ENCODE measurements at regions not wholly inside any gene's neighbourhood (a gene's known extent, or its start where the extent isn't known, plus 50 kb on each side); places are given as distances from the start of the nearest gene placed in this dataset.

GRCh38 chr12:115424003-115424402 lies 740.0 kb upstream of the TBX3 start:
- H3K27ac ChIP-seq, result no peak overlapping the region
- TF ChIP-seq ZFX (IDR thresholded peaks at IDR 0.05), result no peak
- no peak for TF ChIP-seq CTCF (conservative IDR thresholded peaks at IDR 0.05)

GRCh38 chr12:115423546-115423987 lies 739.6 kb upstream of the TBX3 start:
- no peak for TF ChIP-seq ZFX (IDR thresholded peaks at IDR 0.05)
- no peak for TF ChIP-seq CTCF (conservative IDR thresholded peaks at IDR 0.05)
- H3K27ac ChIP-seq, result peak overlapping the region; percentile 17; the same call in 1 of the 2 replicates

- H3K27ac ChIP-seq, result peak overlapping the region; percentile 17; the same call in 1 of the 2 replicates
- TF ChIP-seq ZFX (IDR thresholded peaks at IDR 0.05) (no peak), CTCF (conservative IDR thresholded peaks at IDR 0.05) (no peak)
These were observed 739.0 kb upstream of the TBX3 start for GRCh38 chr12:115422845-115423545.

- H3K27ac ChIP-seq, result no peak overlapping the region; the same call in 1 of the 2 replicates
- TF ChIP-seq ZFX (IDR thresholded peaks at IDR 0.05) (no peak), CTCF (conservative IDR thresholded peaks at IDR 0.05) (no peak)
These were observed 738.1 kb upstream of the TBX3 start for GRCh38 chr12:115421796-115422709.

GRCh38 chr12:115421350-115421749 lies 737.4 kb upstream of the TBX3 start:
- no peak overlapping the region for H3K27ac ChIP-seq
- TF ChIP-seq CTCF (conservative IDR thresholded peaks at IDR 0.05), result no peak
- no peak for TF ChIP-seq ZFX (IDR thresholded peaks at IDR 0.05)

GRCh38 chr12:115419145-115419646 lies 735.2 kb upstream of the TBX3 start:
- no peak overlapping the region for H3K27ac ChIP-seq
- TF ChIP-seq ZFX (IDR thresholded peaks at IDR 0.05) (no peak), CTCF (conservative IDR thresholded peaks at IDR 0.05) (no peak)

- TF ChIP-seq ZFX (IDR thresholded peaks at IDR 0.05) (no peak), CTCF (conservative IDR thresholded peaks at IDR 0.05) (no peak)
- H3K27ac ChIP-seq, result no peak overlapping the region
These were observed 733.6 kb upstream of the TBX3 start for GRCh38 chr12:115417610-115418009.

Measured in C4-2B (cell line).